SU-DHL-6 (cell line): ENCODE measurements at regions not wholly inside any gene's neighbourhood (a gene's known extent, or its start where the extent isn't known, plus 50 kb on each side); places are given as distances from the start of the nearest gene placed in this dataset.

Experiments used
- H2AFZ ChIP-seq: fragments of 200-600 bp; sonication (generic); 2 replicates; pipeline ENCODE4 v1.6.1; 2014; ENCODE audit warnings: low read depth, mild to moderate bottlenecking, moderate library complexity, mixed read lengths, antibody characterized with exemption, low read length; ENCODE audit not compliant: severe bottlenecking
- H3F3A ChIP-seq: fragments of 200-600 bp; shearing (Covaris generic); 2 replicates; pipeline ENCODE4 v1.6.0; 2016; ENCODE audit warnings: antibody characterized with exemption, mild to moderate bottlenecking; ENCODE audit not compliant: insufficient read depth
- H3K27ac ChIP-seq: fragments of 200-600 bp; sonication (generic); 2 replicates; pipeline ENCODE4 v1.5.1; 2016; ENCODE audit warnings: low read depth, mild to moderate bottlenecking, low read length, moderate library complexity, mixed read lengths
- H3K27me3 ChIP-seq: fragments of 200-600 bp; sonication (generic), shearing (Covaris generic); 2 replicates; pipeline ENCODE4 v1.6.0; 2014; ENCODE audit warnings: mild to moderate bottlenecking, low read length
- H3K36me3 ChIP-seq: fragments of 200-600 bp; sonication (generic); 2 replicates; pipeline ENCODE4 v1.6.1; 2014; ENCODE audit warnings: mild to moderate bottlenecking, low read length, mixed read lengths
- H3K4me2 ChIP-seq: fragments of 300-600, 200-600 bp; shearing (Covaris generic), sonication (generic); 2 replicates; pipeline ENCODE4 v1.6.0; 2014; ENCODE audit warnings: low read length, low read depth, mild to moderate bottlenecking; ENCODE audit not compliant: poor library complexity, severe bottlenecking
- H3K4me3 ChIP-seq: fragments of 200-600 bp; sonication (generic); 2 replicates; pipeline ENCODE4 v1.5.1; 2014; ENCODE audit warnings: antibody characterized with exemption, low read length, mild to moderate bottlenecking, mixed read lengths; ENCODE audit not compliant: insufficient read depth, poor library complexity, severe bottlenecking
- H3K79me2 ChIP-seq: fragments of 200-600 bp; sonication (generic); 2 replicates; pipeline ENCODE4 v1.6.1; 2014; ENCODE audit warnings: mild to moderate bottlenecking, low read length, moderate library complexity; ENCODE audit not compliant: insufficient read depth
- H3K9ac ChIP-seq: fragments of 200-600 bp; sonication (generic); 2 replicates; pipeline ENCODE4 v1.7.0; 2014; ENCODE audit warnings: mild to moderate bottlenecking, low read length
- H3K9me2 ChIP-seq: fragments of 200-600 bp; sonication (generic); replicated peaks from 2 replicates; pipeline ENCODE4 v1.6.1; 2014; ENCODE audit warnings: low read length; ENCODE audit not compliant: insufficient read depth
- H3K9me3 ChIP-seq: fragments of 200-600 bp; sonication (generic); 2 replicates; pipeline ENCODE4 v1.6.1; 2014; ENCODE audit warnings: low read length, mixed read lengths; ENCODE audit not compliant: insufficient read depth
- H4K20me1 ChIP-seq: fragments of 200-600 bp; sonication (generic); 2 replicates; pipeline ENCODE4 v1.6.1; 2014; ENCODE audit warnings: low read depth, mild to moderate bottlenecking, antibody characterized with exemption, low read length, moderate library complexity, mixed read lengths
- EZH2phosphoT487 ChIP-seq: fragments of 200-600 bp; sonication (generic), shearing (Covaris generic); conservative IDR thresholded peaks from 2 replicates; pipeline ENCODE4 v1.6.1; 2018; ENCODE audit warnings: mild to moderate bottlenecking, antibody characterized with exemption, low read length, moderate library complexity, mixed read lengths
- TF ChIP-seq, protein P1 (sequence below): fragments of 200-600 bp; sonication (generic); IDR thresholded peaks from one replicate; pipeline ENCODE4 v1.5.1; 2017; ENCODE audit warnings: antibody characterized with exemption, mild to moderate bottlenecking, low read length, moderate library complexity; ENCODE audit not compliant: insufficient read depth, poor library complexity, severe bottlenecking

GRCh38 chr11:15523543-15523942, 408.8 kb downstream of the INSC start:
- no peak for TF ChIP-seq EZH2phosphoT487
- TF ChIP-seq, protein P1, sequence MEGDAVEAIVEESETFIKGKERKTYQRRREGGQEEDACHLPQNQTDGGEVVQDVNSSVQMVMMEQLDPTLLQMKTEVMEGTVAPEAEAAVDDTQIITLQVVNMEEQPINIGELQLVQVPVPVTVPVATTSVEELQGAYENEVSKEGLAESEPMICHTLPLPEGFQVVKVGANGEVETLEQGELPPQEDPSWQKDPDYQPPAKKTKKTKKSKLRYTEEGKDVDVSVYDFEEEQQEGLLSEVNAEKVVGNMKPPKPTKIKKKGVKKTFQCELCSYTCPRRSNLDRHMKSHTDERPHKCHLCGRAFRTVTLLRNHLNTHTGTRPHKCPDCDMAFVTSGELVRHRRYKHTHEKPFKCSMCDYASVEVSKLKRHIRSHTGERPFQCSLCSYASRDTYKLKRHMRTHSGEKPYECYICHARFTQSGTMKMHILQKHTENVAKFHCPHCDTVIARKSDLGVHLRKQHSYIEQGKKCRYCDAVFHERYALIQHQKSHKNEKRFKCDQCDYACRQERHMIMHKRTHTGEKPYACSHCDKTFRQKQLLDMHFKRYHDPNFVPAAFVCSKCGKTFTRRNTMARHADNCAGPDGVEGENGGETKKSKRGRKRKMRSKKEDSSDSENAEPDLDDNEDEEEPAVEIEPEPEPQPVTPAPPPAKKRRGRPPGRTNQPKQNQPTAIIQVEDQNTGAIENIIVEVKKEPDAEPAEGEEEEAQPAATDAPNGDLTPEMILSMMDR, result no peak
- Histone ChIP-seq H3K36me3 (no peaks in the 10 kb centered on the region), H3K9ac (no peak overlapping the region), H3K4me3 (no peak overlapping the region), H3K4me2 (no peak overlapping the region), H3K27me3 (no peaks in the 10 kb centered on the region), H4K20me1 (no peaks in the 10 kb centered on the region), H3K27ac (no peak overlapping the region), H3K79me2 (no peaks in the 10 kb centered on the region), H3F3A (no peaks in the 10 kb centered on the region), H3K9me3 (no peaks in the 10 kb centered on the region), H3K9me2 (no peaks in the 10 kb centered on the region), H2AFZ (no peak overlapping the region)

- Histone ChIP-seq H2AFZ (no peak overlapping the region), H3K27ac (no peak overlapping the region), H3K79me2 (no peaks in the 10 kb centered on the region), H4K20me1 (no peaks in the 10 kb centered on the region), H3F3A (no peaks in the 10 kb centered on the region), H3K36me3 (no peaks in the 10 kb centered on the region), H3K9me3 (no peaks in the 10 kb centered on the region), H3K9ac (no peak overlapping the region), H3K9me2 (no peaks in the 10 kb centered on the region), H3K4me2 (no peak overlapping the region), H3K27me3 (no peaks in the 10 kb centered on the region), H3K4me3 (no peak overlapping the region)
- TF ChIP-seq EZH2phosphoT487, result no peak
- TF ChIP-seq, protein P1, result no peak
Observed at GRCh38 chr11:15525582-15525981, 410.9 kb downstream of the INSC start.

DNA sequence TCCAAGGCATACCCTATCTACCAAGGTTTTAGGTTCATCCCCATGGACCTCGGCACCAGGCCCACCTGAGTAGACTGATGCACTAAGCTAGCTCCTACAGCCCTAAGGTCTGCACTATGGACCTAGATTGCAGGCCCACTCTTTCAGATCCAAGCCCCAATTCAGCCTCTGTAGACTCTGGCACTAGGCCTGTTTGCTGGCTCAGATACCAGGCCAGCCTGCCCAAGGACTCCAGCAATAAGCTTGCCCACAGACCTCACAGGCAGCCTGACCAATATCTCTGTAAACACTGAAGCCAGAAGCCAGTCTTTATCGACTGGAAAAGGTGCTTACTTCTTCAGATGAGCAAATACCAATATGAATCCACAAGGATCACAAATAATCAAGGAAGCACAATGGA, 411.3 kb downstream of the INSC start:
- H3K4me3 ChIP-seq, result no peak overlapping the region
- H4K20me1 ChIP-seq, result no peaks in the 10 kb centered on the region
- H3K9ac ChIP-seq, result no peak overlapping the region
- no peaks in the 10 kb centered on the region for H3K9me3 ChIP-seq
- no peak overlapping the region for H3K27ac ChIP-seq
- H3K27me3 ChIP-seq, result no peaks in the 10 kb centered on the region
- H3K4me2 ChIP-seq, result no peak overlapping the region
- no peaks in the 10 kb centered on the region for H3F3A ChIP-seq
- H3K9me2 ChIP-seq, result no peaks in the 10 kb centered on the region
- H3K36me3 ChIP-seq, result no peaks in the 10 kb centered on the region
- TF ChIP-seq, protein P1, result no peak
- no peak for TF ChIP-seq EZH2phosphoT487
- no peaks in the 10 kb centered on the region for H3K79me2 ChIP-seq
- H2AFZ ChIP-seq, result no peak overlapping the region
